DND-41 (cell line): ENCODE measurements at regions not wholly inside any gene's neighbourhood (a gene's known extent, or its start where the extent isn't known, plus 50 kb on each side); places are given as distances from the start of the nearest gene placed in this dataset.
"Not testable (repeated sequence)": the region's sequence is repeated elsewhere in the genome, so short reads cannot be mapped to it uniquely, and the experiment has no call there.

Source experiments
- ATAC-seq: fragments of 200-7000 bp; cut with Tn5 transposase; 3 replicates; pipeline ENCODE4 v1.9.1; 2021; ENCODE audit warnings: low read depth; ENCODE audit not compliant: insufficient read depth
- DNase-seq: peaks from one replicate; pipeline ENCODE4 v3.0.0-alpha.2; 2020
- H2AFZ ChIP-seq: 2 replicates; pipeline ENCODE4 v1.6.0; 2012; ENCODE audit warnings: low read depth, low read length
- H3K27ac ChIP-seq: 2 replicates; pipeline ENCODE4 v1.5.1; 2012; ENCODE audit warnings: low read length, inconsistent platforms
- H3K27me3 ChIP-seq: fragments of 200-600 bp; sonication (generic); 2 replicates; pipeline ENCODE4 v1.6.0; 2012; ENCODE audit warnings: low read length, mild to moderate bottlenecking, inconsistent platforms; ENCODE audit not compliant: insufficient read depth, poor library complexity
- H3K36me3 ChIP-seq: 2 replicates; pipeline ENCODE4 v1.5.1; 2012; ENCODE audit warnings: low read length, inconsistent platforms; ENCODE audit not compliant: insufficient read depth
- H3K4me1 ChIP-seq: 2 replicates; pipeline ENCODE4 v1.5.1; 2012; ENCODE audit warnings: mild to moderate bottlenecking, low read length; ENCODE audit not compliant: insufficient read depth
- H3K4me2 ChIP-seq: 2 replicates; pipeline ENCODE4 v1.6.0; 2012; ENCODE audit warnings: mild to moderate bottlenecking, moderate library complexity, low read length, inconsistent platforms; ENCODE audit not compliant: insufficient read depth
- H3K4me3 ChIP-seq, 2 experiments: fragments of 200-600 bp in 1 of 2; shearing (Covaris generic) in 1 of 2; 2 replicates each; pipeline ENCODE4 v1.5.1; 2012 to 2016; ENCODE audit warnings: inconsistent platforms in 2 of 2, low read length in 2 of 2, mild to moderate bottlenecking in 2 of 2, low read depth in 1 of 2, moderate library complexity in 1 of 2
- H3K79me2 ChIP-seq: 2 replicates; pipeline ENCODE4 v1.6.0; 2012; ENCODE audit warnings: low read length, inconsistent platforms; ENCODE audit not compliant: insufficient read depth
- H3K9ac ChIP-seq: 2 replicates; pipeline ENCODE4 v1.6.0; 2012; ENCODE audit warnings: low read depth, mild to moderate bottlenecking, inconsistent platforms, low read length, moderate library complexity
- H3K9me3 ChIP-seq: 2 replicates; pipeline ENCODE4 v1.5.1; 2012; ENCODE audit warnings: low read length, moderate library complexity, mild to moderate bottlenecking, inconsistent platforms; ENCODE audit not compliant: insufficient read depth, severe bottlenecking
- H4K20me1 ChIP-seq: 2 replicates; pipeline ENCODE4 v1.6.0; 2012; ENCODE audit warnings: low read length; ENCODE audit not compliant: insufficient read depth
- CTCF ChIP-seq: IDR thresholded peaks from 2 replicates; pipeline ENCODE4 v1.5.1; 2012; ENCODE audit warnings: borderline replicate concordance, low read length, moderate library complexity, mild to moderate bottlenecking; ENCODE audit not compliant: poor library complexity, severe bottlenecking; ENCODE audit errors: extremely low read depth
- EZH2 ChIP-seq: IDR thresholded peaks from 3 replicates; pipeline ENCODE4 v1.6.1; 2012; ENCODE audit warnings: borderline replicate concordance, low read depth, mild to moderate bottlenecking, moderate library complexity, low read length, inconsistent platforms; ENCODE audit not compliant: severe bottlenecking

GRCh38 chr5:96492459-96493047 is 59.5 kb upstream of the PCSK1 start:
- H2AFZ ChIP-seq: no peak overlapping the region
- H3K4me2 ChIP-seq: no peak overlapping the region
- H3K27ac ChIP-seq: no peak overlapping the region
- H3K27me3 ChIP-seq: peaks cover 4% of the 10 kb centered on the region
- H3K36me3 ChIP-seq: no peaks in the 10 kb centered on the region
- H3K79me2 ChIP-seq: no peaks in the 10 kb centered on the region
- H3K4me3 ChIP-seq: no peak overlapping the region
- H3K4me1 ChIP-seq: no peaks in the 10 kb centered on the region
- DNase-seq: no peak
- H3K9me3 ChIP-seq: no peaks in the 10 kb centered on the region
- TF ChIP-seq EZH2 (no peak), CTCF (no peak)
- H4K20me1 ChIP-seq: no peaks in the 10 kb centered on the region
- ATAC-seq: no peak
- no peak overlapping the region for H3K9ac ChIP-seq

DNA sequence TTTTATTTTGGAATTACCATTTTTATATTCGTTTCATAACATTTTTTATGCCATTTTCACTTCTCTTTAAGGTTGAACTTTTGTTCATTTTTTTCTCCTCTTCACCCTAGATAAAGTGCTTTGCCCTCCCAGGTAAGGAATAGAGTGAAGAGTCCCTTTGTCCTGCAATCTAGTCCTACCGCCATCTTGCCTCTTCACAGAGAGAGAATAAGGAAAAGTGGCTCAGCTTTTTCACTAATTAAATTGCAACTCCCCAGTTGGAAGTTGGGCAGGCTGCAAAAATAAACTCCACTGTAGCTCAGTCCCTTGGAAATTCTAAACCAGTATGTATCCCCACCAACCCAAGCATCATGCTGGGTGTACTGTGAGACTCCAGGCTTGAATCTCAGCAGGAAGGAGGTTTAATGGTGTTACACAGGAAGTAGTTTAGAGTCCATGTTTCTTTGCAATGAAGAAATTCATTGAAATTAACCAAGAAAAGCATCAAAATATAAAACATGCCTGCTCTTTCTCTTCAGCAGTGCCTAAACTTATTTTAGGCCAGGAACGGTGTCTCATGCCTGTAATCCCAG is 60.3 kb upstream of the PCSK1 start:
- no peaks in the 10 kb centered on the region for H4K20me1 ChIP-seq
- no peaks in the 10 kb centered on the region for H3K4me1 ChIP-seq
- H3K27ac ChIP-seq: no peak overlapping the region
- DNase-seq: no peak
- H3K4me2 ChIP-seq: no peak overlapping the region
- no peak overlapping the region for H2AFZ ChIP-seq
- no peak overlapping the region for H3K9ac ChIP-seq
- no peak for TF ChIP-seq EZH2
- no peak for TF ChIP-seq CTCF
- no peaks in the 10 kb centered on the region for H3K79me2 ChIP-seq
- no peaks in the 10 kb centered on the region for H3K36me3 ChIP-seq
- no peaks in the 10 kb centered on the region for H3K9me3 ChIP-seq
- no peak overlapping the region for H3K4me3 ChIP-seq
- ATAC-seq: no peak
- H3K27me3 ChIP-seq: peaks cover 2% of the 10 kb centered on the region

DNA sequence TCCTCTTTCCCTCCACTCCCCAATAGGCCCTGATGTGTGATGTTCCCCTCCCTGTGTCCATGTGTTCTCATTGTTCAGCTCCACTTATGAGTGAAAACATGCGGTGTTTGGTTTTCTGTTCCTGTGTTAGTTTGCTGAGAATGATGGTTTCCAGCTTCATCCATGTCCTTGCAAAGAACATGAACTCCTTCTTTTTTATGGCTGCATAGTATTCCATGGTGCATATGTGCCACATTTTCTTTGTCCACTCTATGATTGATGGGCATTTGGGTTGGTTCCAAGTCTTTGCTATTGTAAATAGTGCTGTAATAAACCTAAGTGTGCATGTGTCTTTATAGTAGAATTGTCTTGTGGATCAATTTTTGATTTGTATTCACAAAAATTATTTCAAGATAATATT is 62.4 kb upstream of the PCSK1 start:
- not testable (repeated sequence) for H3K9me3 ChIP-seq, H3K27ac ChIP-seq, ATAC-seq, H3K4me3 ChIP-seq, H4K20me1 ChIP-seq, H3K4me2 ChIP-seq, DNase-seq, H3K9ac ChIP-seq, H2AFZ ChIP-seq, H3K27me3 ChIP-seq, H3K4me1 ChIP-seq, H3K36me3 ChIP-seq, H3K79me2 ChIP-seq

DNA sequence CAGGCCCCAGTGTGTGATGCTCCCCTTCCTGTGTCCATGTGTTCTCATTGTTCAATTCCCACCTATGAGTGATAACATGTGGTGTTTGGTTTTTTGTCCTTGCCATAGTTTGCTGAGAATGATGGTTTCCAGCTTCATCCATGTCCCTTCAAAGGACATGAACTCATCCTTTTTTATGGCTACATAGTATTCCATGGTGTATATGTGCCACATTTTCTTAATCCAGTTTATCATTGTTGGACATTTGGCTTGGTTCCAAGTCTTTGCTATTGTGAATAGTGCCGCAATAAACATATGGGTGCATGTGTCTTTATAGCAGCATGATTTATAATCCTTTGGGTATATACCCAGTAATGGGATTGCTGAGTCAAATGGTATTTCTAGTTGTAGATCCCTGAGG is 64.0 kb upstream of the PCSK1 start:
- not testable (repeated sequence) for H3K27me3 ChIP-seq, H3K36me3 ChIP-seq, H3K9ac ChIP-seq, H3K4me2 ChIP-seq, H3K79me2 ChIP-seq, ATAC-seq, H3K4me1 ChIP-seq, H2AFZ ChIP-seq, DNase-seq, H3K4me3 ChIP-seq, H4K20me1 ChIP-seq, H3K9me3 ChIP-seq, H3K27ac ChIP-seq
